Choroid plexus epithelial cell (primary cell): ENCODE measurements at regions not wholly inside any gene's neighbourhood (a gene's known extent, or its start where the extent isn't known, plus 50 kb on each side); places are given as distances from the start of the nearest gene placed in this dataset.
"Not testable (repeated sequence)": the region's sequence is repeated elsewhere in the genome, so short reads cannot be mapped to it uniquely, and the experiment has no call there.

Experiments
- DNase-seq: peaks from one replicate; pipeline ENCODE4 v3.0.0-alpha.2; 2010; ENCODE audit warnings: low read depth
- H3K4me3 ChIP-seq: 2 replicates; pipeline ENCODE4 v1.5.1; 2011; ENCODE audit warnings: low read depth, mild to moderate bottlenecking, control low read depth, low read length, moderate library complexity
- TF ChIP-seq, protein P1 (sequence below): conservative IDR thresholded peaks from 2 replicates; pipeline ENCODE4 v1.5.1; 2011; ENCODE audit warnings: low read depth, mild to moderate bottlenecking, control low read depth, inconsistent platforms, low read length, moderate library complexity

GRCh38 chr14:105748204-105748578, 221.8 kb downstream of the TMEM121 start:
- TF ChIP-seq, protein P1, sequence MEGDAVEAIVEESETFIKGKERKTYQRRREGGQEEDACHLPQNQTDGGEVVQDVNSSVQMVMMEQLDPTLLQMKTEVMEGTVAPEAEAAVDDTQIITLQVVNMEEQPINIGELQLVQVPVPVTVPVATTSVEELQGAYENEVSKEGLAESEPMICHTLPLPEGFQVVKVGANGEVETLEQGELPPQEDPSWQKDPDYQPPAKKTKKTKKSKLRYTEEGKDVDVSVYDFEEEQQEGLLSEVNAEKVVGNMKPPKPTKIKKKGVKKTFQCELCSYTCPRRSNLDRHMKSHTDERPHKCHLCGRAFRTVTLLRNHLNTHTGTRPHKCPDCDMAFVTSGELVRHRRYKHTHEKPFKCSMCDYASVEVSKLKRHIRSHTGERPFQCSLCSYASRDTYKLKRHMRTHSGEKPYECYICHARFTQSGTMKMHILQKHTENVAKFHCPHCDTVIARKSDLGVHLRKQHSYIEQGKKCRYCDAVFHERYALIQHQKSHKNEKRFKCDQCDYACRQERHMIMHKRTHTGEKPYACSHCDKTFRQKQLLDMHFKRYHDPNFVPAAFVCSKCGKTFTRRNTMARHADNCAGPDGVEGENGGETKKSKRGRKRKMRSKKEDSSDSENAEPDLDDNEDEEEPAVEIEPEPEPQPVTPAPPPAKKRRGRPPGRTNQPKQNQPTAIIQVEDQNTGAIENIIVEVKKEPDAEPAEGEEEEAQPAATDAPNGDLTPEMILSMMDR: no peak
- H3K4me3 ChIP-seq: no peak overlapping the region
- no peak for DNase-seq

DNA sequence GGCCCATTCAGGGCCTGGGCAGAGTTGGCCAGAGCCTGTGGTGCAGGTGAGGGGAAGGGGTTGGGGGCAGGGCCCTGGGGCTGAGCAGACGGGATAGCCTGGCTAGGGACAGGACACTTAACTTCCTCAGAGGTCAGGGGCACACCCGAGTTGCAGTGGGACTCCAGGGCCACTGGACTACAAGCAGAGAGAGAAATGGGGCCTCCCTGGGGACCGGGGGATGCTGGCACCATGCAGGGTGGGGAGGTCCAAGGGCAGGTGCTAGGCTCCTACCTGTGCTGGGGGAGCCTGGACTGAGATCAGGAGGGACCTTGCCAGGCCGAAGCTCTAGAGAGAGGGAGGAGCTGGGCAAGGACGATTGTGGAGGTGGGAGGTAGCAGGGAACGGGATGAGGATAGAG, 222.3 kb downstream of the TMEM121 start:
- not testable (repeated sequence) for DNase-seq, H3K4me3 ChIP-seq

- DNase-seq, H3K4me3 ChIP-seq: not testable (repeated sequence)
Measured at GRCh38 chr14:105749870-105750541, 223.6 kb downstream of the TMEM121 start.

- not testable (repeated sequence) for H3K4me3 ChIP-seq, DNase-seq
Measured at GRCh38 chr14:105751291-105751751, 224.9 kb downstream of the TMEM121 start.

GRCh38 chr14:105752420-105752819, 226.0 kb downstream of the TMEM121 start:
- not testable (repeated sequence) for DNase-seq, H3K4me3 ChIP-seq

DNA sequence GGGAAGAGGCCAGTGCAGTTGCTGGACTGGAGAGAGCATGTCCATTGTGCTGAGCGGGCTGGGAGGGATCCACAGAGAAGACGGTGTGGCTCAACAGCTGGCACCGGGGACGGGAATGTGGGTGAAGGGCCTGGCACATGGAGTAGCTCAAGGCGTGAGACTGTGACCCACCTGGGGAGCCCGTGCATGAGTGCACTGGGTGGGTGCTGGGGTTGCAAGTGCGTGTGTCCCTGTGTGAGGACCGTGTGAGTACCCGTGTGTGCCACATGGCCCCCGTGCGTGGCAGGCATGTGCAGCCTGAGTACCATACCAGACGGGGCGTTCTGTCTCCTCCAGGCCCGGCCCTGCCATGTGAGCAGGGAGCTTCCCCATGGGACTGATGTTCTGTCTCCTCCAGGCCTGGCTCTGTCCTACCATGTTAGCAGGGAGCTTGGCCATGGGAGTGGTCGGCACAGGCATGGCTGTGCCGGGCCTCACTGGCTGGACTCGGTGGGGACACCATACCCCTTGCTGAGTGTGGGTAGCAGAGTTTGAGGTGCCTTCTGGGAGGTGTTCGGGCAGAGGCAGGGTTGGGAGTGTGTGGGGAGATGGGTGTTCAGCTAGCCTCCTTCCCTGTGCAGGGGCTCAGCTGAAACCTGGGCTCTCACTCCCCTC, 234.4 kb downstream of the TMEM121 start:
- DNase-seq: no peak
- H3K4me3 ChIP-seq: no peak overlapping the region
- TF ChIP-seq, protein P1: no peak

DNA sequence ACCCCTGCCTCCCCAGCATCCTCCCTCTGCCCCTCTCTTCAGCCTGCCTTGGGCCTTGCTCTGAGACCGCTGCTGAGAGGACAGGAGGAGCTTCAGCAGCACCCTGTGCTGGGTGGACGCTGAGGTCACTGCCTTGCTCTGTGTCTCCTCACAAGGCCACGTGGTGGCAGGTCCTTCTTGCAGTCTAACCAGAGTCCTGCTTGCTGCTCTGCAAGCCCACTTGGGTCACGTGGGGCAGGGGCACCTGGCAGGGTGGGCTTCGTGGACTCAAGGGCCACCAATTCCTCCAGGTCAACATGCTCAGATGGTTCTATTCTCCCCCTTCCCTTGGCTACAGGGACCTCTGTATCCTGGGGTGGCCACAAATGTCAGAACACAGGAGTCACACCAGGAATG, 235.0 kb downstream of the TMEM121 start:
- DNase-seq, H3K4me3 ChIP-seq: not testable (repeated sequence)

GRCh38 chr14:105761842-105762241, 235.5 kb downstream of the TMEM121 start:
- TF ChIP-seq, protein P1: no peak
- DNase-seq: no peak
- no peak overlapping the region for H3K4me3 ChIP-seq

- DNase-seq, H3K4me3 ChIP-seq: not testable (repeated sequence)
Measured at GRCh38 chr14:105762262-105762661, 235.9 kb downstream of the TMEM121 start.

DNA sequence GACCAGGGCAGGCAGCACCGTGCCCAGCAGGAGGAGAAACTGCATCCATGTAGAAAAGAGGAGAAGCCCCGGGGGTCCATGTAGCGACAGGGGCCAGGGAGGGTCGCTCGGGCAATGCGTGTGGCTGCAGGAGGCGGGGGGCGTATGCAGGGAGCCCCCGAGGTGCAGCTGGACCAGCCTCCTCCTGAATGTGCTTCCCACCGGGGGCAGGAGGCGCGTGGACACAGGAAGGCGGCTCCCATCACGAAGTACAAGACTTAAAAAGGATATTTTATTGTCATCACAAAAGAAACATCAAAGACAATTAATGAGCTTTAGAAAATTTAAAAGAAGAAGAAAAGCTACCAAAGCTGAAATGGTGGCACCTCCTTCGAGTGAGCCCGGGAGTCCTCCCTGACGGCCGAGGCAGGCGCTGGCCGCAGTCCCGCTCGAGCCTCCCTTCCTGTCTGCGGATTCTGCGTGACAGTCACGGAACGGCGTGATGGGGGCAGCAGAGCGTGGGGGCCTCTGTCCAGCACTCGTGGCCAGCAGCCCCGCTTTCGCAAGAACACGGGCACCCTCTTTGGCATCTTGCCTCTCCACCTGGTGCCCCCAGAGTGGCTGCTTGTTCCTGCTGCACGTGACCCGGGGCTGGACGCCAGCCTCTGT, 238.0 kb downstream of the TMEM121 start:
- not testable (repeated sequence) for DNase-seq, H3K4me3 ChIP-seq

GRCh38 chr14:105765072-105765825, 238.9 kb downstream of the TMEM121 start:
- not testable (repeated sequence) for DNase-seq, H3K4me3 ChIP-seq
